NT2/D1 (cell line): ENCODE measurements at regions not wholly inside any gene's neighbourhood (a gene's known extent, or its start where the extent isn't known, plus 50 kb on each side); places are given as distances from the start of the nearest gene placed in this dataset.

Source experiments
- DNase-seq: peaks from one replicate; pipeline ENCODE4 v3.0.0-alpha.2; 2011; ENCODE audit warnings: low read depth, low spot score
- H3K27me3 ChIP-seq: 2 replicates; pipeline ENCODE4 v1.6.0; 2011; ENCODE audit warnings: mild to moderate bottlenecking; ENCODE audit not compliant: insufficient read length, insufficient read depth
- H3K36me3 ChIP-seq: 2 replicates; pipeline ENCODE4 v1.6.1; 2011; ENCODE audit warnings: mild to moderate bottlenecking, low read length, mixed read lengths; ENCODE audit not compliant: insufficient read depth, insufficient read length
- H3K4me1 ChIP-seq: 2 replicates; pipeline ENCODE4 v1.5.1; 2011; ENCODE audit not compliant: insufficient read depth, insufficient read length
- H3K4me3 ChIP-seq: 2 replicates; pipeline ENCODE4 v1.5.1; 2011; ENCODE audit warnings: low read depth; ENCODE audit not compliant: insufficient read length
- H3K9ac ChIP-seq: 2 replicates; pipeline ENCODE4 v1.6.0; 2011; ENCODE audit warnings: low read depth; ENCODE audit not compliant: insufficient read length
- H3K9me3 ChIP-seq: 2 replicates; pipeline ENCODE4 v1.5.1; 2011; ENCODE audit warnings: mild to moderate bottlenecking, low read length; ENCODE audit not compliant: insufficient read depth
- SUZ12 ChIP-seq: IDR thresholded peaks from 2 replicates; pipeline ENCODE4 v1.6.1; 2011; ENCODE audit not compliant: insufficient read length, insufficient read depth; ENCODE audit errors: extremely low read depth
- YY1 ChIP-seq: IDR thresholded peaks from 2 replicates; pipeline ENCODE4 v1.6.1; 2011; ENCODE audit not compliant: insufficient read length, insufficient read depth
- ZNF274 ChIP-seq: IDR thresholded peaks from 2 replicates; pipeline ENCODE4 v1.6.1; 2011; ENCODE audit warnings: mild to moderate bottlenecking, low read depth, low read length

- TF ChIP-seq YY1 (no peak), SUZ12 (no peak), ZNF274 (no peak)
- Histone ChIP-seq H3K36me3 (no peaks in the 10 kb centered on the region), H3K4me1 (no peaks in the 10 kb centered on the region), H3K9me3 (no peaks in the 10 kb centered on the region), H3K4me3 (no peak overlapping the region), H3K27me3 (no peaks in the 10 kb centered on the region), H3K9ac (no peak overlapping the region)
- no peak for DNase-seq
Observed at GRCh38 chr3:7927015-7927414, 574.6 kb upstream of the LMCD1 start.

- no peak for DNase-seq
- Histone ChIP-seq H3K9me3 (no peaks in the 10 kb centered on the region), H3K27me3 (no peaks in the 10 kb centered on the region), H3K4me1 (no peaks in the 10 kb centered on the region), H3K4me3 (no peak overlapping the region), H3K9ac (no peak overlapping the region), H3K36me3 (no peaks in the 10 kb centered on the region)
- TF ChIP-seq ZNF274: no peak
- TF ChIP-seq YY1: no peak
Observed at GRCh38 chr3:7927864-7928263, 573.8 kb upstream of the LMCD1 start.

DNA sequence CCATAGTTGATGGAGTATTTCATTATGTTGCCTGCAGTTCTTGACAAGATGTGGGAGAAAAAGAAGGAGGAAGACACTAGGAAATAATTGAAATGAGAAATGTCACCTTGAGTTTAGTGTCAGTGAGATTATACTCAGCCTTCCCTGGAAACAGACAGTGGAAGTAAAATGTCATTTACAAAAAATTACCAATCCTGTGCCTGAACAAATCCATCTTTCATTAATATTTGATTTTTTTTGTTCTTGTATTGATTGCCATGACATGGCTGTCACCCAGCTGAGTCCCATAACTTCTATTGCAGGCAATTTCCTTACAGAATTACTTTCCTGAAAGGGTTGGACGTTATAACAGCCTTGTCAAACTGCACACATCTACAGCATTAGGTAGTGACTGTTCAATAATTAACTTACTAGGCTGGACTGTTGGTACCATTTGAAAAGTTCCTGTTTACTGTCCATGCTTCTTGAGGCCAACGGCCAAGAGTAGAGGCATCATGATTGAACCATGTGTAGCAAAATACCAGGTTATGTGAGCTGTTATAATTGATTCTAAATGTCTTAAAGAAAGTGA, 572.2 kb upstream of the LMCD1 start:
- Histone ChIP-seq H3K9me3 (no peaks in the 10 kb centered on the region), H3K4me3 (no peak overlapping the region), H3K36me3 (no peaks in the 10 kb centered on the region), H3K27me3 (no peaks in the 10 kb centered on the region), H3K9ac (no peak overlapping the region), H3K4me1 (peaks cover 1% of the 10 kb centered on the region)
- no peak for DNase-seq
- no peak for TF ChIP-seq ZNF274
- no peak for TF ChIP-seq SUZ12
- no peak for TF ChIP-seq YY1

- Histone ChIP-seq H3K36me3 (no peaks in the 10 kb centered on the region), H3K9me3 (no peaks in the 10 kb centered on the region), H3K4me3 (no peak overlapping the region), H3K27me3 (no peaks in the 10 kb centered on the region), H3K9ac (no peak overlapping the region), H3K4me1 (peaks cover 2% of the 10 kb centered on the region)
- TF ChIP-seq SUZ12: no peak
- no peak for TF ChIP-seq YY1
- no peak for TF ChIP-seq ZNF274
- DNase-seq: no peak
Observed at GRCh38 chr3:7934362-7934761, 567.3 kb upstream of the LMCD1 start.

GRCh38 chr3:7947930-7948329, 553.7 kb upstream of the LMCD1 start:
- H3K9ac ChIP-seq: no peak overlapping the region
- H3K27me3 ChIP-seq: no peaks in the 10 kb centered on the region
- H3K36me3 ChIP-seq: no peaks in the 10 kb centered on the region
- TF ChIP-seq YY1: no peak
- TF ChIP-seq ZNF274: no peak
- TF ChIP-seq SUZ12: no peak
- no peak for DNase-seq
- no peak overlapping the region for H3K4me3 ChIP-seq
- no peaks in the 10 kb centered on the region for H3K4me1 ChIP-seq
- H3K9me3 ChIP-seq: no peaks in the 10 kb centered on the region

DNA sequence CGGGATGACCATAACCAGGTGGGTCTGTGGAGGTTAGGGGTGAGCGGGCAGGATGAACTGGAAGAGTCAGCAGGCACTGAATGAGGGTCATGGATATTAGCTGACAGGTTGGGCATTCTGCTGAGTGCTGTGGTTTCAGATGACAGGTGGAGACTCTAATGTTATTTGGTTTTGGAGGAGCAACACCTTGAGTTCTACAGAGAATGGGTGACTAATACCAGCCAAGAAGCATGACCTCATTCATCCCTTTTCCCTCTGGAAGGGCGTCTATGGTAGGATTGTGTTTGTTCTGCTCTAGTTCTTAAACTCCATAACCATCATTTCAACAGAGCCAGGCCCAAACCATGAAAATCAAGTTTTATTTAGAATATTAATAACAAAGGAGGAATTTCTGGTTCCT, 550.7 kb upstream of the LMCD1 start:
- Histone ChIP-seq H3K4me1 (no peaks in the 10 kb centered on the region), H3K4me3 (no peak overlapping the region), H3K36me3 (no peaks in the 10 kb centered on the region), H3K27me3 (no peaks in the 10 kb centered on the region), H3K9me3 (no peaks in the 10 kb centered on the region), H3K9ac (no peak overlapping the region)
- no peak for DNase-seq
- TF ChIP-seq YY1 (no peak), ZNF274 (no peak), SUZ12 (no peak)

GRCh38 chr3:7953449-7954014, 548.1 kb upstream of the LMCD1 start:
- no peak overlapping the region for H3K4me3 ChIP-seq
- no peak overlapping the region for H3K9ac ChIP-seq
- no peaks in the 10 kb centered on the region for H3K4me1 ChIP-seq
- TF ChIP-seq ZNF274: no peak
- TF ChIP-seq YY1: no peak
- no peak for TF ChIP-seq SUZ12
- DNase-seq: no peak
- no peaks in the 10 kb centered on the region for H3K36me3 ChIP-seq
- H3K9me3 ChIP-seq: no peaks in the 10 kb centered on the region
- no peaks in the 10 kb centered on the region for H3K27me3 ChIP-seq
